Lower lobe of right lung (tissue), 2 donors: ENCODE measurements at regions not wholly inside any gene's neighbourhood (a gene's known extent, or its start where the extent isn't known, plus 50 kb on each side); places are given as distances from the start of the nearest gene placed in this dataset.
"Not testable (repeated sequence)": the region's sequence is repeated elsewhere in the genome, so short reads cannot be mapped to it uniquely, and the experiment has no call there.

ENCODE experiments used
- ATAC-seq, 2 donors: fragments of 200-7000 bp; cut with Tn5 transposase; one replicate each; pipeline ENCODE4 v1.9.1; 2020 to 2022; ENCODE audit warnings: mild to moderate bottlenecking in 2 of 2, moderate library complexity in 2 of 2
- DNase-seq: peaks from one replicate; pipeline ENCODE4 v3.0.0-alpha.2; 2020
- H3K27ac ChIP-seq: fragments of 200-600 bp; one replicate; pipeline ENCODE4 v1.8.0; 2022
- H3K27me3 ChIP-seq: fragments of 200-600 bp; one replicate; pipeline ENCODE4 v1.8.0; 2022; ENCODE audit warnings: low read depth
- H3K36me3 ChIP-seq: fragments of 200-600 bp; one replicate; pipeline ENCODE4 v1.8.0; 2022; ENCODE audit warnings: mild to moderate bottlenecking
- H3K4me1 ChIP-seq: fragments of 200-600 bp; one replicate; pipeline ENCODE4 v1.8.0; 2022
- H3K4me3 ChIP-seq: fragments of 200-600 bp; one replicate; pipeline ENCODE4 v1.8.0; 2022; ENCODE audit warnings: mild to moderate bottlenecking
- H3K9me3 ChIP-seq: fragments of 200-600 bp; one replicate; pipeline ENCODE4 v1.8.0; 2022
- intact Hi-C: fragments of 100-400 bp; cut with DNase I; formaldehyde crosslinking; loops from one replicate; pipeline ENCODE4 v1.11.0; 2022
- TF ChIP-seq, protein P1 (sequence below): fragments of 200-600 bp; IDR thresholded peaks from one replicate; pipeline ENCODE4 v1.8.0; 2022; ENCODE audit warnings: antibody characterized with exemption, mild to moderate bottlenecking
- donor health status: DM: no; HTN: yes; CAD: no; lungs with severe emphysema.

DNA sequence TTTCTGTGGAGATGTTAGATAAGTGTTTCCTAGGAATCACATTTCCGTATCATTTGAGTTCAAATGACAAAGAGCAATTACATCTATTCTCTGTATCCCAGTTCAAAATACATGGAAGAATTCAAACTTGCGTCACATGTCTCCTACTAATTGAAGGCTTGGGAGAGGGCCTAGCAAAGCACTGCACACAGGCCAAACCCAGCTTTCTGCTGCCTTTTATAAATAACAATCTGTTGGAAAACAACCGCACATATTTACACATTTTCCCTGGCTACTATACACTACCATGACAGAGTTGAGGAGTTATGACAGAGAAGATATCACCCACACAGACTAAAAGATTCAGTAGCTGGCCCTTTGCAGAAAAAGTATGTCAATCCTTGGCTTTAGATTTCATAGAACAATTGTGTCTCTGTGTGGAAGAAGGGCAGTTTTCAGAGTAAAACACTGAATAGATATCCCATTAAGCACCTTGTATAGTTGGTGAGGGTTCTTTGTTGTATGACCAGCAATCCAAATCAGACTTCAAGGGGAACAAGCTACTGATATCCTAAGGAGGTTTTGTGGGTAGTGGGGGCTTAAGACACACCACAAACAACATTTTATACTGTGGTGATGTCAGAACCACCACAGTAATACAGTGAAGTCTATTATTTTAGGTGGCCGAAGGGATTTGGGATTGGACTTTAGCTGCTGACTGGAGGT, 861.3 kb downstream of the CCDC85A start:
- intact Hi-C loops = no loop called here
- no peaks in the 10 kb centered on the region for H3K9me3 ChIP-seq
- DNase-seq (no peak), ATAC-seq (no peak)
- no peak overlapping the region for H3K27ac ChIP-seq
- no peaks in the 10 kb centered on the region for H3K4me1 ChIP-seq
- no peaks in the 10 kb centered on the region for H3K27me3 ChIP-seq
- TF ChIP-seq, protein P1, sequence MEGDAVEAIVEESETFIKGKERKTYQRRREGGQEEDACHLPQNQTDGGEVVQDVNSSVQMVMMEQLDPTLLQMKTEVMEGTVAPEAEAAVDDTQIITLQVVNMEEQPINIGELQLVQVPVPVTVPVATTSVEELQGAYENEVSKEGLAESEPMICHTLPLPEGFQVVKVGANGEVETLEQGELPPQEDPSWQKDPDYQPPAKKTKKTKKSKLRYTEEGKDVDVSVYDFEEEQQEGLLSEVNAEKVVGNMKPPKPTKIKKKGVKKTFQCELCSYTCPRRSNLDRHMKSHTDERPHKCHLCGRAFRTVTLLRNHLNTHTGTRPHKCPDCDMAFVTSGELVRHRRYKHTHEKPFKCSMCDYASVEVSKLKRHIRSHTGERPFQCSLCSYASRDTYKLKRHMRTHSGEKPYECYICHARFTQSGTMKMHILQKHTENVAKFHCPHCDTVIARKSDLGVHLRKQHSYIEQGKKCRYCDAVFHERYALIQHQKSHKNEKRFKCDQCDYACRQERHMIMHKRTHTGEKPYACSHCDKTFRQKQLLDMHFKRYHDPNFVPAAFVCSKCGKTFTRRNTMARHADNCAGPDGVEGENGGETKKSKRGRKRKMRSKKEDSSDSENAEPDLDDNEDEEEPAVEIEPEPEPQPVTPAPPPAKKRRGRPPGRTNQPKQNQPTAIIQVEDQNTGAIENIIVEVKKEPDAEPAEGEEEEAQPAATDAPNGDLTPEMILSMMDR = no peak
- no peak overlapping the region for H3K4me3 ChIP-seq
- H3K36me3 ChIP-seq = no peaks in the 10 kb centered on the region

GRCh38 chr2:57049273-57049672, 865.5 kb downstream of the CCDC85A start:
- Histone ChIP-seq H3K9me3 (no peaks in the 10 kb centered on the region), H3K36me3 (no peaks in the 10 kb centered on the region), H3K27me3 (no peaks in the 10 kb centered on the region), H3K4me3 (no peak overlapping the region), H3K27ac (no peak overlapping the region), H3K4me1 (no peaks in the 10 kb centered on the region)
- intact Hi-C loops = no loop called here
- DNase-seq (no peak), ATAC-seq (no peak)
- TF ChIP-seq, protein P1 = no peak

GRCh38 chr2:57050007-57050406, 866.2 kb downstream of the CCDC85A start:
- TF ChIP-seq, protein P1 = no peak
- Histone ChIP-seq H3K27ac (no peak overlapping the region), H3K36me3 (no peaks in the 10 kb centered on the region), H3K4me1 (no peaks in the 10 kb centered on the region), H3K4me3 (no peak overlapping the region), H3K9me3 (no peaks in the 10 kb centered on the region), H3K27me3 (no peaks in the 10 kb centered on the region)
- DNase-seq = no peak
- no peak for ATAC-seq
- intact Hi-C loops = no loop called here

GRCh38 chr2:57066301-57066700, 882.5 kb downstream of the CCDC85A start:
- ATAC-seq, H3K4me3 ChIP-seq, intact Hi-C loops: not testable (repeated sequence)

GRCh38 chr2:57075226-57075625, 891.4 kb downstream of the CCDC85A start:
- ATAC-seq (no peak), DNase-seq (no peak)
- Histone ChIP-seq H3K9me3 (no peaks in the 10 kb centered on the region), H3K4me3 (no peak overlapping the region), H3K36me3 (no peaks in the 10 kb centered on the region), H3K27ac (no peak overlapping the region), H3K4me1 (no peaks in the 10 kb centered on the region), H3K27me3 (no peaks in the 10 kb centered on the region)
- intact Hi-C loops = no loop called here
- TF ChIP-seq, protein P1 = no peak

More at GRCh38 chr2:57066301-57066700, 882.5 kb downstream of the CCDC85A start:
- DNase-seq, H3K27ac ChIP-seq, H3K9me3 ChIP-seq, H3K4me1 ChIP-seq, H3K36me3 ChIP-seq, H3K27me3 ChIP-seq: not testable (repeated sequence)

GRCh38 chr2:57080035-57080434, 896.2 kb downstream of the CCDC85A start:
- no peak for DNase-seq
- Histone ChIP-seq H3K27ac (no peak overlapping the region), H3K4me3 (no peak overlapping the region), H3K9me3 (no peaks in the 10 kb centered on the region), H3K36me3 (no peaks in the 10 kb centered on the region), H3K27me3 (no peaks in the 10 kb centered on the region), H3K4me1 (no peaks in the 10 kb centered on the region)
- intact Hi-C loops = no loop called here
- TF ChIP-seq, protein P1 = no peak
- ATAC-seq = no peak
